ENCODE measurements at regions not wholly inside any gene's neighbourhood (a gene's known extent, or its start where the extent isn't known, plus 50 kb on each side); places are given as distances from the start of the nearest gene placed in this dataset.

DNA sequence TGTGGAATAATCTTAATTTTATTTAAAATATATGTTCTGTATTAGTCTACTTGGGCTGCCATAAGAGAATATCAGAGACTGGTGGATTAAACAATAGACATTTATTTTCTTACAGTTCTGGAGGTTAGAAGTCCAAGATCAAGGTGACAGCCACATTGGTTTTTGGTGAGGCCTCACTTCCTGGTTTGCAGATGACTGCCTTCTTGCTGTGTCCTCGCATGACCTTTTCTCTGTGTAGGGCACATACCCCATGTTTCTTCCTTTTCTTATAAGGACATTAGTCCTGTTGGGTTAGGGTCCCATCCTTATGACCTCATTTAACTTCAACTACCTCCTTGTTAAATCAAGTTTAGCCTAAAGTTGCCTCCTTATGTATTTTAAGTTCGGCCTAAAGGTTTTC is 202.7 kb upstream of the MPPED2 start:
- no peak overlapping the region for H3K4me3 ChIP-seq (ENCODE audit: insufficient read depth, low read depth, low read length)
- no peaks in the 10 kb centered on the region for H3K27me3 Mint-ChIP-seq (ENCODE audit: low read depth, unreplicated experiment)
- no peak overlapping the region for H3K4me3 Mint-ChIP-seq (ENCODE audit: unreplicated experiment)
- H2AFZ ChIP-seq (ENCODE audit: low read depth, low read length), result peak overlapping the region; percentile 47
- no peaks in the 10 kb centered on the region for H3K9me3 Mint-ChIP-seq (ENCODE audit: unreplicated experiment)
- H3K9me3 ChIP-seq (ENCODE audit: insufficient read depth, low read depth, low read length), result no peaks in the 10 kb centered on the region
- H3K9ac ChIP-seq (ENCODE audit: low read length), result no peak overlapping the region
- no peaks in the 10 kb centered on the region for H3K36me3 Mint-ChIP-seq (ENCODE audit: low read depth, unreplicated experiment)
- H3K36me3 ChIP-seq (ENCODE audit: insufficient read depth, low read length), result no peaks in the 10 kb centered on the region
- TF ChIP-seq, protein P1, sequence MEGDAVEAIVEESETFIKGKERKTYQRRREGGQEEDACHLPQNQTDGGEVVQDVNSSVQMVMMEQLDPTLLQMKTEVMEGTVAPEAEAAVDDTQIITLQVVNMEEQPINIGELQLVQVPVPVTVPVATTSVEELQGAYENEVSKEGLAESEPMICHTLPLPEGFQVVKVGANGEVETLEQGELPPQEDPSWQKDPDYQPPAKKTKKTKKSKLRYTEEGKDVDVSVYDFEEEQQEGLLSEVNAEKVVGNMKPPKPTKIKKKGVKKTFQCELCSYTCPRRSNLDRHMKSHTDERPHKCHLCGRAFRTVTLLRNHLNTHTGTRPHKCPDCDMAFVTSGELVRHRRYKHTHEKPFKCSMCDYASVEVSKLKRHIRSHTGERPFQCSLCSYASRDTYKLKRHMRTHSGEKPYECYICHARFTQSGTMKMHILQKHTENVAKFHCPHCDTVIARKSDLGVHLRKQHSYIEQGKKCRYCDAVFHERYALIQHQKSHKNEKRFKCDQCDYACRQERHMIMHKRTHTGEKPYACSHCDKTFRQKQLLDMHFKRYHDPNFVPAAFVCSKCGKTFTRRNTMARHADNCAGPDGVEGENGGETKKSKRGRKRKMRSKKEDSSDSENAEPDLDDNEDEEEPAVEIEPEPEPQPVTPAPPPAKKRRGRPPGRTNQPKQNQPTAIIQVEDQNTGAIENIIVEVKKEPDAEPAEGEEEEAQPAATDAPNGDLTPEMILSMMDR (IDR thresholded peaks at IDR 0.05; ENCODE audit: insufficient read depth, low read depth, low read length), result no peak
- TF ChIP-seq EZH2 (IDR thresholded peaks at IDR 0.05; ENCODE audit: insufficient read depth, low read length), result no peak
- no peak for DNase-seq (ENCODE audit: low read depth)
- H4K20me1 ChIP-seq (ENCODE audit: insufficient read depth, low read length), result no peaks in the 10 kb centered on the region
- H3K27me3 ChIP-seq (ENCODE audit: insufficient read depth, low read length), result no peaks in the 10 kb centered on the region
- no peaks in the 10 kb centered on the region for H3K79me2 ChIP-seq (ENCODE audit: insufficient read depth, low read length)
- no peaks in the 10 kb centered on the region for H3K4me1 Mint-ChIP-seq (ENCODE audit: low read depth, unreplicated experiment)
- no peak overlapping the region for H3K27ac ChIP-seq (ENCODE audit: low read depth, low read length)
- peak overlapping the region; percentile 2 for H3K27ac Mint-ChIP-seq (ENCODE audit: unreplicated experiment)
- H3K4me2 ChIP-seq (ENCODE audit: low read length), result no peak overlapping the region
- no peaks in the 10 kb centered on the region for H3K4me1 ChIP-seq (ENCODE audit: insufficient read depth, low read length)
- FAIRE-seq, result no peak

DNA sequence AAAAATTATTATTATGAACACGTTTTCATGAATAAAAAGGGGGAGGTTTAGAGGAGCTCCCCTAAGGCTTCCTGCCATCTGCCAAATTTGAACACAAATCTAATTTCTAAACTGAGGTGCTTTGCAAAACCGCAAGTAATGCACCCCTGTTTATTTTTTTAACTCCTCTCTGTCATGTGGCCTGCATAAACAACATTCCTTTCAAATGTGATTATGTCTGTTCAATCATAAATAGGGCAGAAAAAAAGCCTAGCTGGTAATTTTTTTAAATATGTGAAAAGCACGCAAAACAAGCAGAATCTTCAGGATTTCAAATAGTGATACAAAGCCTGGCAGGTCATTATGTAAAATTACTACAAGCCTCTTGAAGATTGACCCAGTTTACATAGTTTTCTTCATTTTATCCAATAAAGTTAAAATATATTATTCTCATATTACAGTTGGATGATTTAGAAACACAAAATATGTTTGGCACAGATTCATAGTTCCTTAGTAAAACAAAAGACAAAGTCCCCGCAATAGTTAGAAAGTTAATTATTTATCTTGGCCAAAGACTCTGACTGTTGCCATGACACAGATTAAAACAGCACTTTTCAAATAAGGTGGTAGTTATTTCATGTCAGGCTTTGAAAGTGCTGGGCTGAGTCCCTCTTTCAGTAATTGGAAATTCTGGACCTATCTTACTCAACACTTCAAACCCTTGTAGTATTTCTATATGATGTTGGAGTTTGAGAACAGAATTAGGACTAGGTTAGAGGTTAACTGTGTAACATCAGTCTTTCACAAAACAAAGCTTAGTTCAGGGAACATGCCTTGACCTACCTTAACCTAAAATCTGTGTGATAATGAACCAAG is 200.3 kb upstream of the MPPED2 start:
- H3K27me3 Mint-ChIP-seq (ENCODE audit: low read depth, unreplicated experiment), result peaks cover 3% of the 10 kb centered on the region
- FAIRE-seq, result no peak
- Histone ChIP-seq H3K79me2 (ENCODE audit: insufficient read depth, low read length) (no peaks in the 10 kb centered on the region), H3K9ac (ENCODE audit: low read length) (no peak overlapping the region), H3K4me2 (ENCODE audit: low read length) (no peak overlapping the region), H3K27ac (ENCODE audit: low read depth, low read length) (no peak overlapping the region), H3K4me3 (ENCODE audit: insufficient read depth, low read depth, low read length) (no peak overlapping the region), H4K20me1 (ENCODE audit: insufficient read depth, low read length) (no peaks in the 10 kb centered on the region), H2AFZ (ENCODE audit: low read depth, low read length) (no peak overlapping the region), H3K4me1 (ENCODE audit: insufficient read depth, low read length) (no peaks in the 10 kb centered on the region), H3K36me3 (ENCODE audit: insufficient read depth, low read length) (no peaks in the 10 kb centered on the region), H3K9me3 (ENCODE audit: insufficient read depth, low read depth, low read length) (no peaks in the 10 kb centered on the region), H3K27me3 (ENCODE audit: insufficient read depth, low read length) (no peaks in the 10 kb centered on the region)
- peak; percentile 14 for DNase-seq (ENCODE audit: low read depth)
- TF ChIP-seq, protein P1 (IDR thresholded peaks at IDR 0.05; ENCODE audit: insufficient read depth, low read depth, low read length), result no peak
- no peak for TF ChIP-seq EZH2 (IDR thresholded peaks at IDR 0.05; ENCODE audit: insufficient read depth, low read length)
- H3K36me3 Mint-ChIP-seq (ENCODE audit: low read depth, unreplicated experiment), result no peaks in the 10 kb centered on the region
- H3K4me3 Mint-ChIP-seq (ENCODE audit: unreplicated experiment), result no peak overlapping the region
- H3K9me3 Mint-ChIP-seq (ENCODE audit: unreplicated experiment), result no peaks in the 10 kb centered on the region
- no peaks in the 10 kb centered on the region for H3K4me1 Mint-ChIP-seq (ENCODE audit: low read depth, unreplicated experiment)
- H3K27ac Mint-ChIP-seq (ENCODE audit: unreplicated experiment), result no peak overlapping the region

- H3K9ac ChIP-seq (ENCODE audit: low read length), result no peak overlapping the region
- no peak overlapping the region for H3K4me2 ChIP-seq (ENCODE audit: low read length)
- no peak overlapping the region for H3K4me3 ChIP-seq (ENCODE audit: insufficient read depth, low read depth, low read length)
- no peak overlapping the region for H3K4me3 Mint-ChIP-seq (ENCODE audit: unreplicated experiment)
- H3K27ac Mint-ChIP-seq (ENCODE audit: unreplicated experiment), result no peak overlapping the region
- H4K20me1 ChIP-seq (ENCODE audit: insufficient read depth, low read length), result no peaks in the 10 kb centered on the region
- H3K36me3 ChIP-seq (ENCODE audit: insufficient read depth, low read length), result no peaks in the 10 kb centered on the region
- FAIRE-seq (no peak), DNase-seq (ENCODE audit: low read depth) (no peak)
- no peaks in the 10 kb centered on the region for H3K4me1 Mint-ChIP-seq (ENCODE audit: low read depth, unreplicated experiment)
- no peaks in the 10 kb centered on the region for H3K36me3 Mint-ChIP-seq (ENCODE audit: low read depth, unreplicated experiment)
- H3K27ac ChIP-seq (ENCODE audit: low read depth, low read length), result no peak overlapping the region
- no peak overlapping the region for H2AFZ ChIP-seq (ENCODE audit: low read depth, low read length)
- no peaks in the 10 kb centered on the region for H3K9me3 Mint-ChIP-seq (ENCODE audit: unreplicated experiment)
- TF ChIP-seq, protein P1 (IDR thresholded peaks at IDR 0.05; ENCODE audit: insufficient read depth, low read depth, low read length), result no peak
- TF ChIP-seq EZH2 (IDR thresholded peaks at IDR 0.05; ENCODE audit: insufficient read depth, low read length), result no peak
- peaks cover 3% of the 10 kb centered on the region for H3K27me3 Mint-ChIP-seq (ENCODE audit: low read depth, unreplicated experiment)
- no peaks in the 10 kb centered on the region for H3K79me2 ChIP-seq (ENCODE audit: insufficient read depth, low read length)
- no peaks in the 10 kb centered on the region for H3K4me1 ChIP-seq (ENCODE audit: insufficient read depth, low read length)
- no peaks in the 10 kb centered on the region for H3K27me3 ChIP-seq (ENCODE audit: insufficient read depth, low read length)
- no peaks in the 10 kb centered on the region for H3K9me3 ChIP-seq (ENCODE audit: insufficient read depth, low read depth, low read length)
Measured at GRCh38 chr11:30778596-30778995, 192.4 kb upstream of the MPPED2 start.
